ENCODE measurements at regions not wholly inside any gene's neighbourhood (a gene's known extent, or its start where the extent isn't known, plus 50 kb on each side); places are given as distances from the start of the nearest gene placed in this dataset.

- BruUV-seq (replicated peaks), result no TSS peak
- POLR2A ChIA-PET, result interaction anchor here (0.6 kb wide), 2 partner anchors 30 to 207 kb away, joined by 3 to 5 read pairs; no protein-coding TSS in a partner anchor
- intact Hi-C loops (cut with micrococcal nuclease; ENCODE audit: unreplicated experiment), result no loop called here
- Histone ChIP-seq H3K36me3 (ENCODE audit: insufficient read depth, low read length) (no peaks in the 10 kb centered on the region), H4K20me1 (ENCODE audit: insufficient read depth, low read length) (no peaks in the 10 kb centered on the region), H3K4me1 (ENCODE audit: insufficient read depth, low read length, poor library complexity, severe bottlenecking) (no peaks in the 10 kb centered on the region), H3K27ac (ENCODE audit: low read depth, low read length, poor library complexity, severe bottlenecking) (no peak overlapping the region), H3K4me3 (ENCODE audit: low read depth, low read length, poor library complexity, severe bottlenecking) (no peak overlapping the region), H2AFZ (ENCODE audit: low read length) (no peak overlapping the region), H3K79me2 (ENCODE audit: insufficient read depth, low read depth, low read length) (no peaks in the 10 kb centered on the region), H3K9me2 (ENCODE audit: insufficient read depth, low read length) (no peaks in the 10 kb centered on the region), H3K9me3 (ENCODE audit: low read length) (no peaks in the 10 kb centered on the region), H3K4me2 (ENCODE audit: low read length) (no peak overlapping the region)
- DNase-seq (ENCODE audit: low spot score), result no peak
- TF ChIP-seq, protein P1, sequence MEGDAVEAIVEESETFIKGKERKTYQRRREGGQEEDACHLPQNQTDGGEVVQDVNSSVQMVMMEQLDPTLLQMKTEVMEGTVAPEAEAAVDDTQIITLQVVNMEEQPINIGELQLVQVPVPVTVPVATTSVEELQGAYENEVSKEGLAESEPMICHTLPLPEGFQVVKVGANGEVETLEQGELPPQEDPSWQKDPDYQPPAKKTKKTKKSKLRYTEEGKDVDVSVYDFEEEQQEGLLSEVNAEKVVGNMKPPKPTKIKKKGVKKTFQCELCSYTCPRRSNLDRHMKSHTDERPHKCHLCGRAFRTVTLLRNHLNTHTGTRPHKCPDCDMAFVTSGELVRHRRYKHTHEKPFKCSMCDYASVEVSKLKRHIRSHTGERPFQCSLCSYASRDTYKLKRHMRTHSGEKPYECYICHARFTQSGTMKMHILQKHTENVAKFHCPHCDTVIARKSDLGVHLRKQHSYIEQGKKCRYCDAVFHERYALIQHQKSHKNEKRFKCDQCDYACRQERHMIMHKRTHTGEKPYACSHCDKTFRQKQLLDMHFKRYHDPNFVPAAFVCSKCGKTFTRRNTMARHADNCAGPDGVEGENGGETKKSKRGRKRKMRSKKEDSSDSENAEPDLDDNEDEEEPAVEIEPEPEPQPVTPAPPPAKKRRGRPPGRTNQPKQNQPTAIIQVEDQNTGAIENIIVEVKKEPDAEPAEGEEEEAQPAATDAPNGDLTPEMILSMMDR (conservative IDR thresholded peaks at IDR 0.05; ENCODE audit: low read length), result no peak
- no peak for TF ChIP-seq EZH2phosphoT487 (IDR thresholded peaks at IDR 0.05; ENCODE audit: borderline replicate concordance, low read depth, low read length)
- CTCF ChIA-PET (ENCODE audit: unreplicated experiment), result no interaction called here
Measured at GRCh38 chr2:12478151-12479064, 238.3 kb upstream of the TRIB2 start.

- no peak for DNase-seq (ENCODE audit: low spot score)
- BruUV-seq (replicated peaks), result no TSS peak
- POLR2A ChIA-PET, result interaction anchor here (0.6 kb wide), 1 partner anchor 31 kb away, joined by 3 read pairs; no protein-coding TSS in a partner anchor
- H3K4me3 ChIP-seq (ENCODE audit: low read depth, low read length, poor library complexity, severe bottlenecking), result no peak overlapping the region
- no peaks in the 10 kb centered on the region for H3K4me1 ChIP-seq (ENCODE audit: insufficient read depth, low read length, poor library complexity, severe bottlenecking)
- H3K79me2 ChIP-seq (ENCODE audit: insufficient read depth, low read depth, low read length), result no peaks in the 10 kb centered on the region
- H3K36me3 ChIP-seq (ENCODE audit: insufficient read depth, low read length), result no peaks in the 10 kb centered on the region
- H3K4me2 ChIP-seq (ENCODE audit: low read length), result no peak overlapping the region
- no peaks in the 10 kb centered on the region for H4K20me1 ChIP-seq (ENCODE audit: insufficient read depth, low read length)
- H3K9me2 ChIP-seq (ENCODE audit: insufficient read depth, low read length), result no peaks in the 10 kb centered on the region
- CTCF ChIA-PET (ENCODE audit: unreplicated experiment), result no interaction called here
- no peaks in the 10 kb centered on the region for H3K9me3 ChIP-seq (ENCODE audit: low read length)
- no peak overlapping the region for H2AFZ ChIP-seq (ENCODE audit: low read length)
- no peak for TF ChIP-seq EZH2phosphoT487 (IDR thresholded peaks at IDR 0.05; ENCODE audit: borderline replicate concordance, low read depth, low read length)
- intact Hi-C loops (cut with micrococcal nuclease; ENCODE audit: unreplicated experiment), result no loop called here
- H3K27ac ChIP-seq (ENCODE audit: low read depth, low read length, poor library complexity, severe bottlenecking), result no peak overlapping the region
Measured at GRCh38 chr2:12479065-12479601, 237.6 kb upstream of the TRIB2 start.

GRCh38 chr2:12484536-12485115 is 232.1 kb upstream of the TRIB2 start:
- Histone ChIP-seq H3K9me3 (ENCODE audit: low read length) (no peaks in the 10 kb centered on the region), H3K4me1 (ENCODE audit: insufficient read depth, low read length, poor library complexity, severe bottlenecking) (peaks cover 19% of the 10 kb centered on the region), H3K36me3 (ENCODE audit: insufficient read depth, low read length) (no peaks in the 10 kb centered on the region), H3K9me2 (ENCODE audit: insufficient read depth, low read length) (no peaks in the 10 kb centered on the region), H3K79me2 (ENCODE audit: insufficient read depth, low read depth, low read length) (no peaks in the 10 kb centered on the region), H3K27ac (ENCODE audit: low read depth, low read length, poor library complexity, severe bottlenecking) (no peak overlapping the region), H3K4me2 (ENCODE audit: low read length) (no peak overlapping the region), H4K20me1 (ENCODE audit: insufficient read depth, low read length) (no peaks in the 10 kb centered on the region), H2AFZ (ENCODE audit: low read length) (no peak overlapping the region), H3K4me3 (ENCODE audit: low read depth, low read length, poor library complexity, severe bottlenecking) (no peak overlapping the region)
- POLR2A ChIA-PET, result no interaction called here
- DNase-seq (ENCODE audit: low spot score), result no peak
- TF ChIP-seq, protein P1 (conservative IDR thresholded peaks at IDR 0.05; ENCODE audit: low read length), result no peak
- TF ChIP-seq EZH2phosphoT487 (IDR thresholded peaks at IDR 0.05; ENCODE audit: borderline replicate concordance, low read depth, low read length), result no peak
- CTCF ChIA-PET (ENCODE audit: unreplicated experiment), result no interaction called here
- intact Hi-C loops (cut with micrococcal nuclease; ENCODE audit: unreplicated experiment), result no loop called here
- BruUV-seq (replicated peaks), result no TSS peak
